GM18867 (cell line): ENCODE measurements at regions not wholly inside any gene's neighbourhood (a gene's known extent, or its start where the extent isn't known, plus 50 kb on each side); places are given as distances from the start of the nearest gene placed in this dataset.
"Not testable (repeated sequence)": the region's sequence is repeated elsewhere in the genome, so short reads cannot be mapped to it uniquely, and the experiment has no call there.

ENCODE experiments used
- ATAC-seq: cut with Tn5 transposase; IDR thresholded peaks from one replicate; pipeline ENCODE4 v1.9.1; 2021; ENCODE audit warnings: mild to moderate bottlenecking, moderate library complexity; ENCODE audit not compliant: unreplicated experiment

GRCh38 chr10:70987396-70988130 is 99.2 kb upstream of the PCBD1 start:
- ATAC-seq = no peak

- not testable (repeated sequence) for ATAC-seq
Measured at GRCh38 chr10:70990156-70990555, 101.8 kb upstream of the PCBD1 start.

GRCh38 chr10:70990681-70991080 is 102.3 kb upstream of the PCBD1 start:
- no peak for ATAC-seq

- no peak for ATAC-seq
Measured at GRCh38 chr10:70991140-70992124, 103.1 kb upstream of the PCBD1 start.

- no peak for ATAC-seq
Measured at GRCh38 chr10:70992436-70992835, 104.1 kb upstream of the PCBD1 start.

- no peak for ATAC-seq
Measured at GRCh38 chr10:70993051-70993450, 104.7 kb upstream of the PCBD1 start.

- no peak for ATAC-seq
Measured at GRCh38 chr10:70996549-70996948, 108.2 kb upstream of the PCBD1 start.

- no peak for ATAC-seq
Measured at GRCh38 chr10:70997236-70997635, 108.9 kb upstream of the PCBD1 start.

- no peak for ATAC-seq
Measured at GRCh38 chr10:70998086-70998485, 109.7 kb upstream of the PCBD1 start.

- no peak for ATAC-seq
Measured at GRCh38 chr10:71001470-71001869, 113.1 kb upstream of the PCBD1 start.

GRCh38 chr10:71004176-71005075 is 116.1 kb upstream of the PCBD1 start:
- no peak for ATAC-seq

- ATAC-seq = no peak
Measured at GRCh38 chr10:71005337-71006305, 117.3 kb upstream of the PCBD1 start.

- no peak for ATAC-seq
Measured at GRCh38 chr10:71006506-71006905, 118.1 kb upstream of the PCBD1 start.

- ATAC-seq = no peak
Measured at GRCh38 chr10:71007516-71007915, 119.2 kb upstream of the PCBD1 start.

GRCh38 chr10:71008150-71008549 is 119.8 kb upstream of the PCBD1 start:
- ATAC-seq = no peak

GRCh38 chr10:71009126-71009525 is 120.8 kb upstream of the PCBD1 start:
- ATAC-seq = no peak

- no peak for ATAC-seq
Measured at GRCh38 chr10:71010730-71011129, 122.4 kb upstream of the PCBD1 start.

GRCh38 chr10:71011141-71011540 is 122.8 kb upstream of the PCBD1 start:
- no peak for ATAC-seq

GRCh38 chr10:71014021-71014805 is 125.8 kb upstream of the PCBD1 start:
- no peak for ATAC-seq
